ENCODE measurements at regions not wholly inside any gene's neighbourhood (a gene's known extent, or its start where the extent isn't known, plus 50 kb on each side); places are given as distances from the start of the nearest gene placed in this dataset.

GRCh38 chr4:53646795-53647194 is 55.5 kb upstream of the LNX1 start:
- Histone ChIP-seq H3K9me3 (no peaks in the 10 kb centered on the region), H3K36me3 (no peaks in the 10 kb centered on the region), H3K4me3 (no peak overlapping the region), H3K27me3 (no peaks in the 10 kb centered on the region), H3K4me1 (peaks cover 0 to 60% (median 10%) of the 10 kb centered on the region in 9 donors), H3K27ac (peak overlapping the region in 4 of 10 donors; percentile 25 to 38 (median 33))
- ATAC-seq (peak in 6 of 8 donors; percentile 19 to 61 (median 50)), DNase-seq (peak in 1 of 2 donors; percentile 27)
- TF ChIP-seq CTCF (IDR thresholded peaks at IDR 0.05) = no peak
- intact Hi-C loops (cut with DNase I) = loop anchor here in 1 of 10 donors (5.0 kb wide), 1 partner anchor 109 kb away; no protein-coding TSS in a partner anchor
- WGBS, 2 donors = 31 to 52% methylated on average over 3 of the region's 3 CpGs

GRCh38 chr4:53645108-53645507 is 53.8 kb upstream of the LNX1 start:
- 61 to 69% methylated on average over 3 of the region's 3 CpGs for WGBS, 2 donors
- Histone ChIP-seq H3K4me3 (no peak overlapping the region), H3K36me3 (no peaks in the 10 kb centered on the region), H3K27me3 (no peaks in the 10 kb centered on the region), H3K9me3 (no peaks in the 10 kb centered on the region), H3K4me1 (peaks cover 4 to 60% (median 13%) of the 10 kb centered on the region in 9 donors), H3K27ac (no peak overlapping the region)
- ATAC-seq = peak in 1 of 8 donors; percentile 18
- DNase-seq = no peak
- TF ChIP-seq CTCF (IDR thresholded peaks at IDR 0.05) = no peak
- intact Hi-C loops (cut with DNase I) = loop anchor here in 1 of 10 donors (5.0 kb wide), 1 partner anchor 108 kb away; no protein-coding TSS in a partner anchor

- H3K27ac ChIP-seq = no peak overlapping the region
- WGBS, 2 donors = 58 to 61% methylated on average over 3 of the region's 3 CpGs
- H3K27me3 ChIP-seq = no peaks in the 10 kb centered on the region
- TF ChIP-seq CTCF (IDR thresholded peaks at IDR 0.05) = no peak
- no peaks in the 10 kb centered on the region for H3K36me3 ChIP-seq
- no peak overlapping the region for H3K4me3 ChIP-seq
- intact Hi-C loops (cut with DNase I) = loop anchor here in 1 of 10 donors (5.0 kb wide), 1 partner anchor 107 kb away; no protein-coding TSS in a partner anchor
- H3K4me1 ChIP-seq = peaks cover 4 to 58% (median 13%) of the 10 kb centered on the region in 9 donors
- ATAC-seq (peak in 3 of 8 donors; percentile 41 to 46 (median 44)), DNase-seq (no peak)
- H3K9me3 ChIP-seq = no peaks in the 10 kb centered on the region
Observed at GRCh38 chr4:53644607-53645006, 53.3 kb upstream of the LNX1 start.
